ENCODE measurements at regions not wholly inside any gene's neighbourhood (a gene's known extent, or its start where the extent isn't known, plus 50 kb on each side); places are given as distances from the start of the nearest gene placed in this dataset.

DNA sequence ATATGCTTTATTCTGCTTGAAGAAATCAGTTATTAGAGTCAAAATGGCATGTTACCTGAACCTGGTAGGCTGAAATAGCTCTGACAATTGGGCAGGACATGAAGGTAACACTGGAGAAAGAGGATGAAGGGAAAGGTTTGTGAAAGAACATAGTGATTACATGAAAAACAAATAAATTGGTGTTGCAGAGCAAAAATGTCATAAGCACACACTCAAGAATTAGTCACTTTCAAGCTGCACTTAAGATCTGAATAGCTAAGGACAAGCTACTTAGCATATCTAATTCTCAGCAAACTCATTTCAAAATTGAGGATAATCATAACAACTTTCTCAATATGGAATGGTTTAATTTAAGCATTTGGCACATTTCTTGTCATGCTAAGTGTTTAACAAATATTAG is 1398.0 kb upstream of the FLRT2 start:
- ATAC-seq (replicated peaks in 1 of 2) (no peak), DNase-seq (no peak)
- Mint-ChIP-seq H3K4me3 (no peak overlapping the region), H3K36me3 (ENCODE audit: insufficient read depth in 2 of 2) (peaks cover 0 to 2% of the 10 kb centered on the region in 2 donors), H3K9me3 (peaks cover 8 to 9% of the 10 kb centered on the region in 2 donors), H3K27ac (no peak overlapping the region), H3K4me1 (ENCODE audit: low read depth) (no peaks in the 10 kb centered on the region), H3K27me3 (ENCODE audit: low read depth) (no peaks in the 10 kb centered on the region)

GRCh38 chr14:84144166-84144565 is 1385.8 kb upstream of the FLRT2 start:
- DNase-seq (no peak), ATAC-seq (replicated peaks in 1 of 2) (no peak)
- H3K4me1 Mint-ChIP-seq (ENCODE audit: low read depth), result no peaks in the 10 kb centered on the region
- H3K27me3 Mint-ChIP-seq (ENCODE audit: low read depth), result no peaks in the 10 kb centered on the region
- H3K4me3 Mint-ChIP-seq, result no peak overlapping the region
- H3K9me3 Mint-ChIP-seq, result peaks cover 7 to 10% of the 10 kb centered on the region in 2 donors
- H3K36me3 Mint-ChIP-seq (ENCODE audit: insufficient read depth in 2 of 2), result peaks cover 1% of the 10 kb centered on the region in 2 donors
- H3K27ac Mint-ChIP-seq, result no peak overlapping the region

GRCh38 chr14:84152452-84152851 is 1377.5 kb upstream of the FLRT2 start:
- H3K36me3 Mint-ChIP-seq (ENCODE audit: insufficient read depth in 2 of 2), result peaks cover 0 to 1% of the 10 kb centered on the region in 2 donors
- no peak for ATAC-seq (replicated peaks in 1 of 2)
- DNase-seq, result no peak
- H3K27ac Mint-ChIP-seq, result no peak overlapping the region
- no peaks in the 10 kb centered on the region for H3K4me1 Mint-ChIP-seq (ENCODE audit: low read depth)
- no peak overlapping the region for H3K4me3 Mint-ChIP-seq
- H3K27me3 Mint-ChIP-seq (ENCODE audit: low read depth), result no peaks in the 10 kb centered on the region
- peaks cover 5 to 15% of the 10 kb centered on the region in 2 donors for H3K9me3 Mint-ChIP-seq

DNA sequence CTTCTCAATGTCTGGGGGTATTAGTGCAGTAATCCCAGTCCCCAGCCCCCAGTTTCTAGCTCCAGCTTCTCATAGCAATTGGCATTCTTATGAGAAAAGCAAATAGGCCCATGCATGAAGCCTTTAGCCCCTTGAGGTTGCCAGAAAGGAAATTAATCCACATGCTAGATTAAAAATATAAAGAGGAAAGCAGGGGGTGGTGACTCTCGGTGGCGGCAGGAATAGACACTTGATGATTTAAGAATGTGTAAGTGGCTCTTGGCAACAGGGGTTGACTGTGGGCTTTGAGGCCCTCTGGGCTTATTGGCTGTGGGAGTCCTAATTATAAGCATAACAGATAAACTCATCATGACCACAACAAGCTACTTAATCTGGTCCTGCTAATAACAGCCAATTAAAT is 1367.3 kb upstream of the FLRT2 start:
- Mint-ChIP-seq H3K9me3 (peaks cover 10% of the 10 kb centered on the region in 2 donors), H3K27ac (no peak overlapping the region), H3K4me1 (ENCODE audit: low read depth) (no peaks in the 10 kb centered on the region), H3K4me3 (no peak overlapping the region), H3K27me3 (ENCODE audit: low read depth) (no peaks in the 10 kb centered on the region), H3K36me3 (ENCODE audit: insufficient read depth in 2 of 2) (peaks cover 0 to 1% of the 10 kb centered on the region in 2 donors)
- ATAC-seq (replicated peaks in 1 of 2) (no peak), DNase-seq (no peak)

- Mint-ChIP-seq H3K4me3 (no peak overlapping the region), H3K4me1 (ENCODE audit: low read depth) (no peaks in the 10 kb centered on the region), H3K27me3 (ENCODE audit: low read depth) (no peaks in the 10 kb centered on the region), H3K36me3 (ENCODE audit: insufficient read depth in 2 of 2) (no peaks in the 10 kb centered on the region), H3K9me3 (peaks cover 11 to 14% of the 10 kb centered on the region in 2 donors), H3K27ac (no peak overlapping the region)
- no peak for DNase-seq
- ATAC-seq (replicated peaks in 1 of 2), result no peak
Observed at GRCh38 chr14:84167026-84167425, 1362.9 kb upstream of the FLRT2 start.

DNA sequence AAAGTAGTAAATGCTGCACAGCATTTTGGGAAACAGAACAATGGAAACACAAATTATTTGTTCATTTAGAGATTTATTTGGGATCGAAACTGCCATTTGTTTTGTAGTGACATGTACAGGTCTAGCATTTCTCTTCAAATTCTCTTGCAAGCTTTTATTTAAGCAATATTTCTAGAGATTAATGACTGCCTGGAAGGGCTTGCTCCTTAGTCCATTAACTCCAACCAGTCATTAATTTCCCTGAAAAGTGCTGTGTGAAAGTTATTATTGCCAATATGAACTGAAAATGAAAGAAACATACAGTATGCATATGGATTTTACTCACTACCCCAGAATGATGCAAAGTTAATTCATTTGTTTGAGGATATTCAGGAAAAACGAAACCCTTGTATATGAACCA is 1349.6 kb upstream of the FLRT2 start:
- H3K4me3 Mint-ChIP-seq, result no peak overlapping the region
- H3K36me3 Mint-ChIP-seq (ENCODE audit: insufficient read depth in 2 of 2), result peaks cover 1 to 3% of the 10 kb centered on the region in 2 donors
- DNase-seq, result no peak
- H3K4me1 Mint-ChIP-seq (ENCODE audit: low read depth), result no peaks in the 10 kb centered on the region
- no peaks in the 10 kb centered on the region for H3K27me3 Mint-ChIP-seq (ENCODE audit: low read depth)
- no peak for ATAC-seq (replicated peaks in 1 of 2)
- H3K27ac Mint-ChIP-seq, result no peak overlapping the region
- peaks cover 9 to 11% of the 10 kb centered on the region in 2 donors for H3K9me3 Mint-ChIP-seq

- Mint-ChIP-seq H3K27ac (no peak overlapping the region), H3K36me3 (ENCODE audit: insufficient read depth in 2 of 2) (peaks cover 1 to 3% of the 10 kb centered on the region in 2 donors), H3K4me3 (no peak overlapping the region), H3K27me3 (ENCODE audit: low read depth) (no peaks in the 10 kb centered on the region), H3K9me3 (peaks cover 7 to 10% of the 10 kb centered on the region in 2 donors), H3K4me1 (ENCODE audit: low read depth) (no peaks in the 10 kb centered on the region)
- ATAC-seq (replicated peaks in 1 of 2) (no peak), DNase-seq (no peak)
Observed at GRCh38 chr14:84181072-84181471, 1348.9 kb upstream of the FLRT2 start.

DNA sequence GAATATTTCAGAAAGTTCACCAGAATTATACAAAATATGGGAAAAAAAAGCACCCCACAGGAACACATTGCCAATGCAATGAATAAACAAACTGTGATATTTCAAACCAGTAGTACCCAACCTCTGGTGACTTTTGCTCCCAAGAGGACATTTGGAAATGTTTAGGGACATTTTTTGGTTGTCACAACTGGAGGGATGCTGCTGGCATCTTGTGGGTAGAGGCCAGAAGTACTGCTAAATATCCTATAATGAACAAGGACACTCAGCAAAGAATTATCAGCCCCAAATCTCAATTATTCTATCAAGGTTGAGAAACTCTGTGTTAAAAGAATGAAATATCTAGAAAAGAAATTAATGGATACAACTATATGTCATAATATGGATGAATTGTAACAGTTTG is 1334.4 kb upstream of the FLRT2 start:
- Mint-ChIP-seq H3K4me1 (ENCODE audit: low read depth) (no peaks in the 10 kb centered on the region), H3K27ac (no peak overlapping the region), H3K36me3 (ENCODE audit: insufficient read depth in 2 of 2) (peaks cover 2 to 5% of the 10 kb centered on the region in 2 donors), H3K4me3 (no peak overlapping the region), H3K27me3 (ENCODE audit: low read depth) (no peaks in the 10 kb centered on the region), H3K9me3 (peaks cover 10 to 13% of the 10 kb centered on the region in 2 donors)
- DNase-seq (no peak), ATAC-seq (replicated peaks in 1 of 2) (no peak)

DNA sequence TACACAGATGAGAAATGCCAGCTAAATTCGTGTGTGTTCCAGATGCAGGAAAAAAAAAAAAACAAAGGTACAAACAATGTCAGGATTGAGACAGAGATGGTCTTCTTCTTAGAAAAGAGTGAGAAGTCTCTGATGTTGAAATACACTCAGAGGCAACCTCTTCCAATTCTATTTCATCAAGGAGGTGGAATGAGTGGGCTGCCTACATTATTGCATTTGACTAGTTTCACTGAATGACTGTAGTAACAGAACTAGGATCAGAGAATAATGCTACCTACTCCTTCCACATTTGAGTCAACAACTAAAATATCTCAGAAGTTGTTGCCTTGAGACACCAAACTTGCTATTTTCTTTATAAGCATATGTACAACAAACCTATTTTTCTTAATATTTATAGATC is 1332.2 kb upstream of the FLRT2 start:
- Mint-ChIP-seq H3K4me1 (ENCODE audit: low read depth) (no peaks in the 10 kb centered on the region), H3K27ac (no peak overlapping the region), H3K4me3 (no peak overlapping the region), H3K9me3 (peaks cover 10 to 15% of the 10 kb centered on the region in 2 donors), H3K36me3 (ENCODE audit: insufficient read depth in 2 of 2) (peaks cover 2 to 5% of the 10 kb centered on the region in 2 donors), H3K27me3 (ENCODE audit: low read depth) (no peaks in the 10 kb centered on the region)
- DNase-seq (no peak), ATAC-seq (replicated peaks in 1 of 2) (no peak)

- Mint-ChIP-seq H3K4me1 (ENCODE audit: low read depth) (no peaks in the 10 kb centered on the region), H3K4me3 (no peak overlapping the region), H3K9me3 (peaks cover 9 to 14% of the 10 kb centered on the region in 2 donors), H3K36me3 (ENCODE audit: insufficient read depth in 2 of 2) (no peaks in the 10 kb centered on the region), H3K27me3 (ENCODE audit: low read depth) (no peaks in the 10 kb centered on the region), H3K27ac (no peak overlapping the region)
- DNase-seq (no peak), ATAC-seq (replicated peaks in 1 of 2) (no peak)
Observed at GRCh38 chr14:84202486-84202885, 1327.5 kb upstream of the FLRT2 start.

DNA sequence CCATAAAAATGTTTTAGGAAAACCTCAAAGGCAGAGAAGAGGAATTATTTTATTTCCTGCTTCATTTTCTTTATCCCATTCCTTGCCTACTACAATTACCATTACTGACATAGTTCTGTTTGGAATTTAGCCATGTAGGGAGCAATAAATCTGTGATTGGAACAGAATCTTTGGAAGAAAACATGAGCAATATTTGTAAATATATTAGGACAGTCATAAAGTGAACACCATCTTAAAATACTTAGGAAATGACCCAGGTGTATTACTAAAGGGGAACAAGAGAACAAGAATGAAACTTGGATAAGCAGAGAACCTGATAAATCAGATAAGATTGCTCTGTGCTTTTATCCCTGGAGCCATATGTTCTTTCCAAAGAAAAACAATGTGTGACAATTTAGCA is 1326.0 kb upstream of the FLRT2 start:
- Mint-ChIP-seq H3K36me3 (ENCODE audit: insufficient read depth in 2 of 2) (no peaks in the 10 kb centered on the region), H3K9me3 (peaks cover 11 to 14% of the 10 kb centered on the region in 2 donors), H3K27me3 (ENCODE audit: low read depth) (no peaks in the 10 kb centered on the region), H3K4me3 (no peak overlapping the region), H3K27ac (no peak overlapping the region), H3K4me1 (ENCODE audit: low read depth) (no peaks in the 10 kb centered on the region)
- ATAC-seq (replicated peaks in 1 of 2), result no peak
- no peak for DNase-seq

DNA sequence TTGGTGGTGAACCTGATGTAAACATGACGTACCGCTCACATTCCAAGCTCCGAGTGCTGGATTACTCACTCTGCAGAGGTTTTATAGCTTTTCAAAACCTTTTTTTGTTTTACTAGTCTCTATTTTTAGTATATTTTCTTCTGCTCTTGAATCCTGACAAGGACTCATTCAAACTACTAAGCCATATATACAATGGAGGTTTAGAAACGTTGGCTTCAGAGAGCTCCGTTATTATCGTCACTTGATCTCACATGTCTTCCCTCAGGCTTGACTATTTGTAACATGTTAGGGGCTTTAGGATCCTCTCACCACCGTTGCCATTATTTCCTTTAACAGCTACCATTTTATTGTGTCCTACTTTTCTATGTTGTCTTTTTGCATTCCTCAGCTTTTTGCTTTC is 1321.5 kb upstream of the FLRT2 start:
- no peaks in the 10 kb centered on the region for H3K4me1 Mint-ChIP-seq (ENCODE audit: low read depth)
- no peak overlapping the region for H3K27ac Mint-ChIP-seq

DNA sequence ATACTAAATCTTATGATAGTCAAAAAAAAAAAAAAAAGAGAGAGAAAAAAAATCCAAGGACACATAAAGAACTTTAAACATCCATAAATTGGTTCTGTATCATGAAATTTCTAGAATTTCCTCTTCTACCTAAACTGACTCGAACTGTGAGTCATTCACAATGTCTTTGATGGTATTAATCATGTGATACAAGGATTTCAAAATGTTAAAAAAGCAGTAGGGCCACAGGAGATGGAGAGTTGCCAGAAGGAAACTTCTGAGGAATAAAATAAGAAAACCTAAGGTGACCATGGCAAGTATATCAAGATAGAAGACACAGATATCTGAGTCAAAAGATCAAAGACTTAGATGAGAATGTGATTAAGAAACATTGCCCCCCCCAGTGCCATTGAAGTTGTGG is 1320.9 kb upstream of the FLRT2 start:
- H3K27ac Mint-ChIP-seq, result no peak overlapping the region
- H3K9me3 Mint-ChIP-seq, result peaks cover 8 to 11% of the 10 kb centered on the region in 2 donors
- H3K36me3 Mint-ChIP-seq (ENCODE audit: insufficient read depth in 2 of 2), result no peaks in the 10 kb centered on the region
- ATAC-seq (replicated peaks in 1 of 2), result no peak
- no peaks in the 10 kb centered on the region for H3K4me1 Mint-ChIP-seq (ENCODE audit: low read depth)
- no peak overlapping the region for H3K4me3 Mint-ChIP-seq
- no peaks in the 10 kb centered on the region for H3K27me3 Mint-ChIP-seq (ENCODE audit: low read depth)
- DNase-seq, result no peak

More for the DNA sequence above, 1321.5 kb upstream of the FLRT2 start:
- ATAC-seq (replicated peaks in 1 of 2), result no peak
- Mint-ChIP-seq H3K27me3 (ENCODE audit: low read depth) (no peaks in the 10 kb centered on the region), H3K4me3 (no peak overlapping the region), H3K36me3 (ENCODE audit: insufficient read depth in 2 of 2) (no peaks in the 10 kb centered on the region), H3K9me3 (peaks cover 8 to 11% of the 10 kb centered on the region in 2 donors)
- DNase-seq, result no peak

DNA sequence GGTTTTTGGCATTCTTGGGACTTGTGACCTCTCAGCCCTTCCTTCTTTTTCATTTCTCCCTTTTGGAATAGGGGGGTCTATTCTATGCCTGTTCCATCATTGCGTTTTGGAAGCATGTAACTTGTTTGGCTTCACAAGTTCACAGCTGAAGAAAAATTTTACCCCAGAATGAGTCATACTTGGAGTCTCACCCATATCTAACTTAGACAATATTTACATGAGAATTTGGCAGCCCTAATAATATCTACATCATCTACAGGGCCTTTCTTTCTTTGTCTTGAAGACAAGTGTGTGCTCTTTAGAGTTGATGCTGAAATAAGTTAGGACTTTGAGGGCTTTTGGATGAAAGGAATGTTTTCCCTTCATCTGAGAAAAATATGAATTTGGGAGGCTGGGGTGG is 1312.9 kb upstream of the FLRT2 start:
- ATAC-seq (replicated peaks in 1 of 2), result no peak
- DNase-seq, result no peak
- Mint-ChIP-seq H3K4me3 (no peak overlapping the region), H3K27ac (no peak overlapping the region), H3K9me3 (peaks cover 10 to 13% of the 10 kb centered on the region in 2 donors), H3K4me1 (ENCODE audit: low read depth) (no peaks in the 10 kb centered on the region), H3K36me3 (ENCODE audit: insufficient read depth in 2 of 2) (no peaks in the 10 kb centered on the region), H3K27me3 (ENCODE audit: low read depth) (no peaks in the 10 kb centered on the region)

All from activated T-cell treated with anti-CD3 and anti-CD28 coated beads, Interleukin-2, amount 50 U/mL, for 72 hours (primary cell).